IMR-90 (cell line): ENCODE measurements at regions not wholly inside any gene's neighbourhood (a gene's known extent, or its start where the extent isn't known, plus 50 kb on each side); places are given as distances from the start of the nearest gene placed in this dataset.

ENCODE experiments used
- ATAC-seq: fragments of 200-7000 bp; cut with Tn5 transposase; 2 replicates; pipeline ENCODE4 v1.9.1; 2020; ENCODE audit warnings: low read depth, mild to moderate bottlenecking, moderate library complexity
- BruUV-seq: library from RNA; stranded (reverse); fragments of 400-500 nt; replicated peaks from 2 replicates; lab custom pipeline; 2021; lab: Mats Ljungman, UMichigan
- CTCF ChIA-PET: fragments of 300-600 bp; formaldehyde crosslinking; extraction: SDS; loops from one replicate; lab custom pipeline; 2021; ENCODE audit warnings: antibody characterized with exemption; lab: Yijun Ruan, JAX
- POLR2A ChIA-PET: fragments of 300-600 bp; sonication (Branson Sonifier 250); formaldehyde crosslinking; loops from one replicate; lab custom pipeline; 2022; ENCODE audit warnings: antibody characterized with exemption; ENCODE audit not compliant: unreplicated experiment; lab: Charles Lee
- DNase-seq: peaks from one replicate; pipeline ENCODE4 v3.0.0; 2013
- H2AFZ ChIP-seq: replicated peaks from 2 replicates; pipeline ENCODE3; 2013; ENCODE audit warnings: low read length, mild to moderate bottlenecking; ENCODE audit not compliant: poor library complexity
- H2AK5ac ChIP-seq: 2 replicates; pipeline ENCODE4 v1.6.1; 2013; ENCODE audit warnings: low read depth, low read length, inconsistent platforms
- H2AK9ac ChIP-seq: replicated peaks from 2 replicates; pipeline ENCODE3; 2013; ENCODE audit warnings: mild to moderate bottlenecking, low read depth, low read length, moderate library complexity; ENCODE audit not compliant: poor library complexity
- H2BK120ac ChIP-seq: 2 replicates; pipeline ENCODE4 v1.6.1; 2013; ENCODE audit warnings: low read depth, low read length, inconsistent platforms
- H2BK15ac ChIP-seq: 3 replicates; pipeline ENCODE4 v1.6.1; 2013; ENCODE audit warnings: low read depth, low read length, inconsistent platforms
- H2BK20ac ChIP-seq: 2 replicates; pipeline ENCODE4 v1.6.1; 2013; ENCODE audit warnings: low read depth, mild to moderate bottlenecking, inconsistent platforms, low read length, moderate library complexity
- H2BK5ac ChIP-seq: 2 replicates; pipeline ENCODE4 v1.6.1; 2013; ENCODE audit warnings: mild to moderate bottlenecking, low read depth, low read length, inconsistent platforms; ENCODE audit not compliant: poor library complexity, severe bottlenecking
- H3K14ac ChIP-seq: replicated peaks from 2 replicates; pipeline ENCODE4 v1.6.1; 2013; ENCODE audit warnings: low read depth, low read length, inconsistent platforms
- H3K18ac ChIP-seq: 2 replicates; pipeline ENCODE4 v1.6.1; 2013; ENCODE audit warnings: low read depth, low read length, control low read depth
- H3K23ac ChIP-seq: 2 replicates; pipeline ENCODE4 v1.6.1; 2013; ENCODE audit warnings: low read depth, low read length, inconsistent platforms
- H3K27ac ChIP-seq: 2 replicates; pipeline ENCODE4 v1.5.1; 2013; ENCODE audit warnings: mild to moderate bottlenecking, control low read depth, low read length; ENCODE audit not compliant: insufficient read depth
- H3K27me3 ChIP-seq: 2 replicates; pipeline ENCODE4 v1.6.1; 2013; ENCODE audit warnings: low read length; ENCODE audit not compliant: control insufficient read depth, insufficient read depth
- H3K36me3 ChIP-seq: 2 replicates; pipeline ENCODE4 v1.6.1; 2013; ENCODE audit warnings: low read length, mixed read lengths; ENCODE audit not compliant: control insufficient read depth, insufficient read depth
- H3K4ac ChIP-seq: 2 replicates; pipeline ENCODE4 v1.6.1; 2013; ENCODE audit warnings: low read depth, low read length, inconsistent platforms
- H3K4me1 ChIP-seq: 2 replicates; pipeline ENCODE4 v1.6.1; 2013; ENCODE audit warnings: low read length, mixed read lengths; ENCODE audit not compliant: control insufficient read depth, insufficient read depth
- H3K4me2 ChIP-seq: 2 replicates; pipeline ENCODE4 v1.6.1; 2013; ENCODE audit warnings: low read depth, mild to moderate bottlenecking, control low read depth, low read length, moderate library complexity
- H3K4me3 ChIP-seq: 2 replicates; pipeline ENCODE4 v1.5.1; 2013; ENCODE audit warnings: low read depth, mild to moderate bottlenecking, control low read depth, low read length, moderate library complexity; ENCODE audit not compliant: insufficient read depth
- H3K56ac ChIP-seq: 2 replicates; pipeline ENCODE4 v1.6.1; 2013; ENCODE audit warnings: low read length, inconsistent platforms; ENCODE audit not compliant: insufficient read depth; ENCODE audit errors: extremely low read depth
- H3K79me1 ChIP-seq, 2 experiments: 2 replicates each; pipeline ENCODE4 v1.6.1; 2013; ENCODE audit warnings: low read length in 2 of 2, inconsistent platforms in 1 of 2, low read depth in 1 of 2
- H3K9ac ChIP-seq: 2 replicates; pipeline ENCODE4 v1.6.1; 2013; ENCODE audit warnings: low read depth, low read length, control low read depth
- H3K9me1 ChIP-seq: 2 replicates; pipeline ENCODE4 v1.6.1; 2013; ENCODE audit warnings: low read length, inconsistent platforms; ENCODE audit not compliant: insufficient read depth
- H3K9me3 ChIP-seq: 2 replicates; pipeline ENCODE4 v1.6.1; 2013; ENCODE audit warnings: low read length; ENCODE audit not compliant: control insufficient read depth, insufficient read depth
- H4K20me1 ChIP-seq: 2 replicates; pipeline ENCODE4 v1.6.1; 2013; ENCODE audit warnings: low read length, inconsistent platforms; ENCODE audit not compliant: insufficient read depth
- H4K5ac ChIP-seq: 2 replicates; pipeline ENCODE4 v1.6.1; 2013; ENCODE audit warnings: mild to moderate bottlenecking, low read depth, low read length, control low read depth
- H4K8ac ChIP-seq, 2 experiments: 2 replicates each; pipeline ENCODE4 v1.6.1; 2013; ENCODE audit warnings: low read depth in 2 of 2, low read length in 2 of 2, control low read depth in 1 of 2, inconsistent platforms in 1 of 2
- H4K91ac ChIP-seq: 2 replicates; pipeline ENCODE4 v1.6.1; 2013; ENCODE audit warnings: low read depth, low read length, inconsistent platforms; ENCODE audit not compliant: insufficient read depth
- BHLHE40 ChIP-seq: fragments of 150-350 bp; IDR thresholded peaks from 2 replicates; pipeline ENCODE4 v1.6.1; 2016; ENCODE audit warnings: mild to moderate bottlenecking, low read depth, low read length
- CEBPB ChIP-seq: IDR thresholded peaks from 2 replicates; pipeline ENCODE4 v1.6.1; 2012; ENCODE audit warnings: low read depth, low read length, improper control_type of control experiment
- CHD1 ChIP-seq: IDR thresholded peaks from 2 replicates; pipeline ENCODE4 v1.6.1; 2012; ENCODE audit warnings: low read depth, low read length, improper control_type of control experiment
- MAFK ChIP-seq: IDR thresholded peaks from 2 replicates; pipeline ENCODE4 v1.6.1; 2012; ENCODE audit warnings: low read depth, low read length, improper control_type of control experiment
- MXI1 ChIP-seq: IDR thresholded peaks from 2 replicates; pipeline ENCODE4 v1.6.1; 2012; ENCODE audit warnings: low read depth, mild to moderate bottlenecking, low read length, moderate library complexity, borderline replicate concordance
- NFE2L2 ChIP-seq: fragments of 150-350 bp; IDR thresholded peaks from 2 replicates; pipeline ENCODE4 v1.6.1; 2016; ENCODE audit warnings: low read depth, mild to moderate bottlenecking, low read length
- POLR2A ChIP-seq: IDR thresholded peaks from 2 replicates; pipeline ENCODE4 v1.6.1; 2012; ENCODE audit warnings: mild to moderate bottlenecking, low read depth, low read length
- RAD21 ChIP-seq: IDR thresholded peaks from 2 replicates; pipeline ENCODE4 v1.6.1; 2012; ENCODE audit warnings: low read length, improper control_type of control experiment
- SMC3 ChIP-seq: fragments of 150-350 bp; IDR thresholded peaks from 2 replicates; pipeline ENCODE4 v1.6.1; 2016; ENCODE audit warnings: low read depth, mild to moderate bottlenecking, antibody characterized with exemption, low read length, moderate library complexity
- WGBS, 2 experiments: methylation state at CpG; one replicate each; pipeline versions ENCODE4 v1.1.5 to v1.1.7; 2013; ENCODE audit warnings: missing lambda C conversion rate in 2 of 2; ENCODE audit not compliant: insufficient read length in 1 of 2; ENCODE audit errors: extremely low coverage in 2 of 2; 5-methylcytosine and 5-hydroxymethylcytosine counted together
- dilution Hi-C: fragments of 300-500 bp; cut with HindIII; formaldehyde crosslinking; loops from one replicate; pipeline ENCODE4 v1.14.3; 2018; ENCODE audit warnings: low sequenced_read_pairs; ENCODE audit not compliant: unreplicated experiment
- in situ Hi-C: fragments of 300-500 bp; cut with MboI; formaldehyde crosslinking; loops from 3 replicates; pipeline ENCODE4 v1.14.3; 2019; ENCODE audit warnings: low sequenced_read_pairs, inconsistent platforms, mixed read lengths
- intact Hi-C: fragments of 100-400 bp; cut with micrococcal nuclease; formaldehyde crosslinking; loops from 2 replicates; pipeline ENCODE4 v1.10.0; 2022

- Histone ChIP-seq H3K79me1 (no peaks in the 10 kb centered on the region), H3K23ac (no peak overlapping the region), H2BK15ac (no peak overlapping the region), H2BK120ac (no peak overlapping the region), H3K9ac (no peak overlapping the region), H3K4ac (no peak overlapping the region), H2BK5ac (no peak overlapping the region), H3K27me3 (peaks cover 49% of the 10 kb centered on the region), H4K20me1 (no peaks in the 10 kb centered on the region), H3K4me1 (no peaks in the 10 kb centered on the region), H3K14ac (no peak overlapping the region), H3K4me3 (no peak overlapping the region), H3K18ac (no peak overlapping the region), H2AK5ac (no peak overlapping the region), H4K91ac (no peak overlapping the region), H3K9me3 (0 out of 2 replicates have a peak, but pooled peaks cover 2% of the 10 kb centered on the region), H3K4me2 (no peak overlapping the region), H2AK9ac (no peak overlapping the region), H2BK20ac (no peak overlapping the region), H2AFZ (no peak overlapping the region), H3K27ac (no peak overlapping the region), H3K36me3 (no peaks in the 10 kb centered on the region), H3K9me1 (no peaks in the 10 kb centered on the region), H3K56ac (no peak overlapping the region), H4K8ac (no peak overlapping the region), H4K5ac (no peak overlapping the region)
- ATAC-seq (no peak), DNase-seq (no peak)
- intact Hi-C loops (no loop called here), dilution Hi-C loops (no loop called here), in situ Hi-C loops (no loop called here)
- no peak for TF ChIP-seq BHLHE40
- no peak for TF ChIP-seq CHD1
- TF ChIP-seq NFE2L2: no peak
- TF ChIP-seq MXI1: no peak
- TF ChIP-seq MAFK: no peak
- no peak for TF ChIP-seq POLR2A
- TF ChIP-seq CEBPB: no peak
- TF ChIP-seq RAD21: no peak
- no peak for TF ChIP-seq SMC3
- WGBS, 2 experiments: 27% methylated on average over 3 of the region's 8 CpGs; no CpG with 5 or more reads in 1 of the 2 experiments
- CTCF ChIA-PET: no interaction called here
- no TSS peak for BruUV-seq
- POLR2A ChIA-PET: no interaction called here
These were observed 130.9 kb downstream of the NDUFA12 start for GRCh38 chr12:94872671-94872970.
